ENCODE measurements at regions not wholly inside any gene's neighbourhood (a gene's known extent, or its start where the extent isn't known, plus 50 kb on each side); places are given as distances from the start of the nearest gene placed in this dataset.
A peak's percentile ranks its signal among the peaks of the same experiment; 100 is the strongest.

DNA sequence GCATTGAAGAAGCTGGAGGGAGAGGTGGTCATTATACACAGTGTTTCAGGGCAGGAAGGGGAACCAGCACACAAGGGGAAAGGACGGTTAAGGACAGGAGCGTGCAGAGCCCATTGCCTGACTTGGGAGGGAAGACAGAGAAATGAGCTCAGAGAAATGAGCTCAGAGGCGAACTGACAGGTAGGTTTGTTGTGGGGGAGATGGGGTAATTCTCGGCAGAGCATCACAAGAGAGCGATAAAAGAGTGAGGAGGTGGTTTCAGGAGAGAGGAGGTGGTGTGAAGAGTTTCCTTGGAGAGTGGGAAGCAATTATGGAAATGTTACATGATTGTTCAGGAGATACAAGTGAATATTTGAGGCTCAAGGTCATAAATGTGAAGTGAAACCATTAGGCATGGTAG, 61.0 kb downstream of the MRGPRX1 start:
- Histone ChIP-seq H3K9me3 (no peaks in the 10 kb centered on the region), H3K4me1 (no peaks in the 10 kb centered on the region), H3K4me3 (no peak overlapping the region), H3K4me2 (no peak overlapping the region), H3K27ac (no peak overlapping the region)
- ATAC-seq, result no peak
- POLR2A ChIA-PET, result no interaction called here
- 9% methylated on average over 5 of the region's 5 CpGs for WGBS (ENCODE audit: missing lambda C conversion rate)
- DNase-seq (ENCODE audit: low read depth in 1 of 2, low spot score in 1 of 2), result no peak
- TF ChIP-seq, protein P1, sequence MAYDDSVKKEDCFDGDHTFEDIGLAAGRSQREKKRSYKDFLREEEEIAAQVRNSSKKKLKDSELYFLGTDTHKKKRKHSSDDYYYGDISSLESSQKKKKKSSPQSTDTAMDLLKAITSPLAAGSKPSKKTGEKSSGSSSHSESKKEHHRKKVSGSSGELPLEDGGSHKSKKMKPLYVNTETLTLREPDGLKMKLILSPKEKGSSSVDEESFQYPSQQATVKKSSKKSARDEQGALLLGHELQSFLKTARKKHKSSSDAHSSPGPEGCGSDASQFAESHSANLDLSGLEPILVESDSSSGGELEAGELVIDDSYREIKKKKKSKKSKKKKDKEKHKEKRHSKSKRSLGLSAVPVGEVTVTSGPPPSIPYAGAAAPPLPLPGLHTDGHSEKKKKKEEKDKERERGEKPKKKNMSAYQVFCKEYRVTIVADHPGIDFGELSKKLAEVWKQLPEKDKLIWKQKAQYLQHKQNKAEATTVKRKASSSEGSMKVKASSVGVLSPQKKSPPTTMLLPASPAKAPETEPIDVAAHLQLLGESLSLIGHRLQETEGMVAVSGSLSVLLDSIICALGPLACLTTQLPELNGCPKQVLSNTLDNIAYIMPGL (CRISPR knock-in tag; IDR thresholded peaks at IDR 0.05; ENCODE audit: borderline replicate concordance), result no peak
- TF ChIP-seq USF2 (IDR thresholded peaks at IDR 0.05) (no peak), E2F6 (IDR thresholded peaks at IDR 0.05; ENCODE audit: borderline replicate concordance, low read depth) (no peak)
- no peak for FAIRE-seq
- CTCF ChIA-PET, result no interaction called here

DNA sequence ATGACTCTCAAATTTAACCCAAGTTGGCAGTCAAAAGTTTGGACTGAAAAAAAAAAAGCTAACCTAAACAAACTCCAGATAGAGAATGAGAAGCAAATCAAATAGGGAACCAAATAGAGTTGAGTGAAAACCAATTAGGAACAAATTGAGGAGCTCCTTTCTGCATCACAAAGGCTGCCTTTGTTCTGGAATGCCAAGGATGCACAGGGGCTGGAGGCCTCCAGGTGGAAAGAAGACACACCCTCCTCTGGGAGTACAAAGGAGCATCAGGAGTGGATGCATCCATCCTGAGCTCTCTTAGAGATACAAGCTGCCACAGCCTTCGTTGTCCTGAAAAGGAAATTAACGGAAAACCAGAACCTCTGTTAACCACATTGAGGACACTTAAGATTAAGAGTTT, 73.3 kb downstream of the MRGPRX1 start:
- WGBS (ENCODE audit: missing lambda C conversion rate), result 3% methylated on average over 2 of the region's 2 CpGs
- no peak overlapping the region for H3K4me3 ChIP-seq
- H3K9me3 ChIP-seq, result no peaks in the 10 kb centered on the region
- DNase-seq (ENCODE audit: low read depth in 1 of 2, low spot score in 1 of 2) (no peak), FAIRE-seq (no peak), ATAC-seq (no peak)
- ChIA-PET POLR2A (no interaction called here), CTCF (interaction anchor here (0.8 to 1.0 kb wide), 2 partner anchors 13 to 19 kb away, joined by 3 to 6 read pairs; no protein-coding TSS in a partner anchor)
- H3K27ac ChIP-seq, result no peak overlapping the region
- no peak overlapping the region for H3K4me2 ChIP-seq
- no peak for TF ChIP-seq POLR2A (IDR thresholded peaks at IDR 0.05; ENCODE audit: low read length)
- no peak for TF ChIP-seq RAD21 (conservative IDR thresholded peaks at IDR 0.05 in 1 of 2, IDR thresholded peaks at IDR 0.05 in 1 of 2)
- no peak for TF ChIP-seq CBX8 (IDR thresholded peaks at IDR 0.05)
- TF ChIP-seq HOXB5 (CRISPR knock-in tag; IDR thresholded peaks at IDR 0.05), result no peak
- TF ChIP-seq, protein P2, sequence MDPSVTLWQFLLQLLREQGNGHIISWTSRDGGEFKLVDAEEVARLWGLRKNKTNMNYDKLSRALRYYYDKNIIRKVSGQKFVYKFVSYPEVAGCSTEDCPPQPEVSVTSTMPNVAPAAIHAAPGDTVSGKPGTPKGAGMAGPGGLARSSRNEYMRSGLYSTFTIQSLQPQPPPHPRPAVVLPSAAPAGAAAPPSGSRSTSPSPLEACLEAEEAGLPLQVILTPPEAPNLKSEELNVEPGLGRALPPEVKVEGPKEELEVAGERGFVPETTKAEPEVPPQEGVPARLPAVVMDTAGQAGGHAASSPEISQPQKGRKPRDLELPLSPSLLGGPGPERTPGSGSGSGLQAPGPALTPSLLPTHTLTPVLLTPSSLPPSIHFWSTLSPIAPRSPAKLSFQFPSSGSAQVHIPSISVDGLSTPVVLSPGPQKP (IDR thresholded peaks at IDR 0.05; ENCODE audit: low read depth, low read length), result no peak
- TF ChIP-seq SREBF2 (IDR thresholded peaks at IDR 0.05), result no peak
- no peak for TF ChIP-seq NR3C1 (IDR thresholded peaks at IDR 0.05)
- no peak for TF ChIP-seq EP300 (IDR thresholded peaks at IDR 0.05)
- TF ChIP-seq TP53 (CRISPR knock-in tag; IDR thresholded peaks at IDR 0.05), result no peak
- TF ChIP-seq HDAC2 (IDR thresholded peaks at IDR 0.05), result no peak
- H3K4me1 ChIP-seq, result no peaks in the 10 kb centered on the region

- ChIA-PET CTCF (interaction anchor here (1.5 kb wide), 2 partner anchors 21 to 89 kb away, joined by 4 read pairs; no protein-coding TSS in a partner anchor), POLR2A (no interaction called here)
- Histone ChIP-seq H3K27ac (no peak overlapping the region), H3K4me3 (no peak overlapping the region), H3K4me2 (no peak overlapping the region), H3K4me1 (no peaks in the 10 kb centered on the region), H3K9me3 (no peaks in the 10 kb centered on the region)
- ATAC-seq, result 0 out of 6 replicates have a peak, but pooled peaks of 1 of the 2 experiments have one; percentile 43
- 1% methylated on average over 3 of the region's 3 CpGs for WGBS (ENCODE audit: missing lambda C conversion rate)
- FAIRE-seq, result no peak
- TF ChIP-seq SREBF2 (IDR thresholded peaks at IDR 0.05), result no peak
- no peak for DNase-seq (ENCODE audit: low read depth in 1 of 2, low spot score in 1 of 2)
These were observed 73.7 kb upstream of the PTPN5 start for GRCh38 chr11:18865261-18865660.

DNA sequence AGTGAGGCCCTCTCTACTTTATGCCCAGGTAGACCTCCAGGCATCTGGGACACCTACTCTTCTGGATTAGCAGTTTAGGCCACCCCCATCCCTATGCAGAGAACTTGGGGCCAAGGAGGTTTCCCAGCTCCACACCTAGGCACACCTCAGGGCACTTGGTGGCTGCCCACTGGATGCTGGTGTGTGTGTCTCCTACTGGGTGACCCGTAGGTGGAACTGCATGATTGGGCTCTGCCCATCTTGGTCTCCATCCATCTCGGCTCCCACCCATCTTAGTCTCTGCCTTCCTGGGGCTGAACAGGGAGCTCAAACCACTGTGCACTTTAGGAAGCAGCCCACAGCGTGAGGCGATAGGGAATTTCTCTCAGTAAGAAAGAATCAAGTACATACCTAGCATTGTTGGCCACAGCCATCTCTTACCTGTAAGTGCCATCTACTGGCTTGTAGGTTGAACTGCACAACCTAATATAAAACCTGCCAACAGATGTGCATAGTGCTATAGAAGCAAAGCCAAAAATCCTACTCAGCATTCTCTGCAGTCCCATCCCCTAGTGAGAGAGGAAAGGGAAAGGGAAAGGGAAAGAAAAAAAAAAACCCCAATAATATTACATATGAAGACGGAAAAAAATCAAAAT, 61.6 kb upstream of the PTPN5 start:
- WGBS (ENCODE audit: missing lambda C conversion rate), result 3% methylated on average over 5 of the region's 5 CpGs
- H3K4me3 ChIP-seq, result no peak overlapping the region
- H3K4me2 ChIP-seq, result no peak overlapping the region
- 0 out of 3 replicates have a peak, but pooled peaks cover 5% of the 10 kb centered on the region for H3K9me3 ChIP-seq
- CTCF ChIA-PET, result interaction anchor here (0.5 to 3.1 kb wide), 25 partner anchors 9 to 1177 kb away, joined by 3 to 17 read pairs (median 5); partner anchors contain the start of gene SAAL1
- FAIRE-seq, result no peak
- H3K4me1 ChIP-seq, result no peaks in the 10 kb centered on the region
- POLR2A ChIA-PET, result no interaction called here
- peak; percentile 63 for TF ChIP-seq MAFK (IDR thresholded peaks at IDR 0.05; ENCODE audit: partially characterized antibody)
- TF ChIP-seq, protein P3, sequence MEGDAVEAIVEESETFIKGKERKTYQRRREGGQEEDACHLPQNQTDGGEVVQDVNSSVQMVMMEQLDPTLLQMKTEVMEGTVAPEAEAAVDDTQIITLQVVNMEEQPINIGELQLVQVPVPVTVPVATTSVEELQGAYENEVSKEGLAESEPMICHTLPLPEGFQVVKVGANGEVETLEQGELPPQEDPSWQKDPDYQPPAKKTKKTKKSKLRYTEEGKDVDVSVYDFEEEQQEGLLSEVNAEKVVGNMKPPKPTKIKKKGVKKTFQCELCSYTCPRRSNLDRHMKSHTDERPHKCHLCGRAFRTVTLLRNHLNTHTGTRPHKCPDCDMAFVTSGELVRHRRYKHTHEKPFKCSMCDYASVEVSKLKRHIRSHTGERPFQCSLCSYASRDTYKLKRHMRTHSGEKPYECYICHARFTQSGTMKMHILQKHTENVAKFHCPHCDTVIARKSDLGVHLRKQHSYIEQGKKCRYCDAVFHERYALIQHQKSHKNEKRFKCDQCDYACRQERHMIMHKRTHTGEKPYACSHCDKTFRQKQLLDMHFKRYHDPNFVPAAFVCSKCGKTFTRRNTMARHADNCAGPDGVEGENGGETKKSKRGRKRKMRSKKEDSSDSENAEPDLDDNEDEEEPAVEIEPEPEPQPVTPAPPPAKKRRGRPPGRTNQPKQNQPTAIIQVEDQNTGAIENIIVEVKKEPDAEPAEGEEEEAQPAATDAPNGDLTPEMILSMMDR (IDR thresholded peaks at IDR 0.05), result peak; percentile 58
- TF ChIP-seq, protein P1 (CRISPR knock-in tag; IDR thresholded peaks at IDR 0.05; ENCODE audit: borderline replicate concordance), result no peak
- no peak for TF ChIP-seq MAZ (IDR thresholded peaks at IDR 0.05; ENCODE audit: borderline replicate concordance, low read depth, low read length)
- TF ChIP-seq, protein P4, sequence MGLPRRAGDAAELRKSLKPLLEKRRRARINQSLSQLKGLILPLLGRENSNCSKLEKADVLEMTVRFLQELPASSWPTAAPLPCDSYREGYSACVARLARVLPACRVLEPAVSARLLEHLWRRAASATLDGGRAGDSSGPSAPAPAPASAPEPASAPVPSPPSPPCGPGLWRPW (IDR thresholded peaks at IDR 0.05), result no peak
- TF ChIP-seq SMC3 (IDR thresholded peaks at IDR 0.05), result 0 out of 3 replicates have a peak, but pooled peaks have one; percentile 34
- peak; percentile 63 to 75 for TF ChIP-seq RAD21 (conservative IDR thresholded peaks at IDR 0.05 in 1 of 2, IDR thresholded peaks at IDR 0.05 in 1 of 2)
- no peak for TF ChIP-seq HOXB13 (CRISPR knock-in tag; IDR thresholded peaks at IDR 0.05; ENCODE audit: low read depth)
- H3K27ac ChIP-seq, result no peak overlapping the region
- peak; percentile 10 to 57 for DNase-seq (ENCODE audit: low read depth in 1 of 2, low spot score in 1 of 2)
- ATAC-seq, result peak; percentile 89 to 93

All from A549 (cell line).